Smooth muscle cell (in vitro differentiated cells): ENCODE measurements at regions not wholly inside any gene's neighbourhood (a gene's known extent, or its start where the extent isn't known, plus 50 kb on each side); places are given as distances from the start of the nearest gene placed in this dataset.

ENCODE experiments used
- DNase-seq: peaks from one replicate; lab custom pipeline; 2025; ENCODE audit not compliant: unreplicated experiment; lab: John Stamatoyannopoulos, UW
- H2AFZ ChIP-seq: fragments of 200-600 bp; sonication (generic); 2 replicates; pipeline ENCODE4 v1.6.0; 2016; ENCODE audit warnings: antibody characterized with exemption, low read depth, mild to moderate bottlenecking
- H3F3A ChIP-seq: fragments of 200-600 bp; sonication (generic); 2 replicates; pipeline ENCODE4 v1.6.0; 2017; ENCODE audit warnings: antibody characterized with exemption, low read depth
- H3K27ac ChIP-seq: fragments of 200-600 bp; sonication (generic); 2 replicates; pipeline ENCODE4 v1.5.1; 2016; ENCODE audit warnings: low read depth, mild to moderate bottlenecking
- H3K27me3 ChIP-seq: fragments of 200-600 bp; sonication (generic); 2 replicates; pipeline ENCODE4 v1.6.1; 2016; ENCODE audit warnings: low read depth, mild to moderate bottlenecking
- H3K36me3 ChIP-seq: fragments of 200-600 bp; sonication (generic); 2 replicates; pipeline ENCODE4 v1.5.1; 2016; ENCODE audit warnings: low read depth
- H3K4me1 ChIP-seq: fragments of 200-600 bp; sonication (generic); 2 replicates; pipeline ENCODE4 v1.5.1; 2016; ENCODE audit warnings: low read depth
- H3K4me2 ChIP-seq: fragments of 200-600 bp; sonication (generic); 2 replicates; pipeline ENCODE4 v1.6.0; 2016; ENCODE audit warnings: mild to moderate bottlenecking
- H3K4me3 ChIP-seq: fragments of 200-600 bp; sonication (generic); 2 replicates; pipeline ENCODE4 v1.5.1; 2016; ENCODE audit warnings: mild to moderate bottlenecking
- H3K79me2 ChIP-seq: fragments of 200-600 bp; sonication (generic); 2 replicates; pipeline ENCODE4 v1.6.0; 2016; ENCODE audit warnings: low read depth, mild to moderate bottlenecking
- H3K9ac ChIP-seq: fragments of 200-600 bp; sonication (generic); 2 replicates; pipeline ENCODE4 v1.6.0; 2016; ENCODE audit warnings: low read depth
- H3K9me3 ChIP-seq: fragments of 200-600 bp; sonication (generic); replicated peaks from 2 replicates; pipeline ENCODE4 v1.5.1; 2016; ENCODE audit warnings: low read depth
- H4K20me1 ChIP-seq: fragments of 200-600 bp; sonication (generic); 2 replicates; pipeline ENCODE4 v1.6.0; 2016; ENCODE audit warnings: low read depth
- CTCF ChIP-seq: fragments of 200-600 bp; sonication (generic); IDR thresholded peaks from 2 replicates; pipeline ENCODE4 v1.5.1; 2017; ENCODE audit warnings: borderline replicate concordance, mild to moderate bottlenecking, antibody characterized with exemption; ENCODE audit not compliant: insufficient read depth, poor library complexity, severe bottlenecking
- WGBS: methylation state at CpG from one replicate; pipeline ENCODE4 v1.1.7; 2016; ENCODE audit warnings: low lambda C conversion rate; 5-methylcytosine and 5-hydroxymethylcytosine counted together

DNA sequence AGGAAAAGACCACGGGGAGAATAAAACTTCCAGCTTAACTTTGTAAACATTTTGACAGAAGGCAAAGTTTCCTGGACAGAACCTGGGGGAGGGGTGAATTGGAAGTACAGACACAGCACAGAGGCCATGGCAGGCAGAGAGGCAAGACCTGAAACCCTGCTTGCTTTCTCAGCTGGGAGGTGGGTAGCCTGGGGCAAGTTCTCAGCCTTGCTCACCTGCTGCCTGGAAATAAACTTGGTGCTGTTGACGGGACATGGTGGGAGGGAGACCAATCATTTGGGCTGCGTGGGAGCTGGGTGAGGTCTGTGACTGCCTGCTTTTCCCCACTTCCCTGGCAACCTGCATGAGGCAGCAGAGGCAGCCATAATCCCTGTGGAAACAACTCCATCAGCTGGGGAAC is 221.3 kb downstream of the MOXD1 start:
- Histone ChIP-seq H3K79me2 (no peaks in the 10 kb centered on the region), H3K27ac (no peak overlapping the region), H3K4me2 (no peak overlapping the region), H3K36me3 (no peaks in the 10 kb centered on the region), H3K4me1 (no peaks in the 10 kb centered on the region), H4K20me1 (no peaks in the 10 kb centered on the region), H3K27me3 (no peaks in the 10 kb centered on the region), H2AFZ (no peak overlapping the region), H3F3A (no peaks in the 10 kb centered on the region), H3K4me3 (no peak overlapping the region), H3K9ac (no peak overlapping the region), H3K9me3 (peaks cover 4% of the 10 kb centered on the region)
- DNase-seq, result no peak
- no peak for TF ChIP-seq CTCF
- WGBS, result 66% methylated on average over 3 of the region's 3 CpGs

DNA sequence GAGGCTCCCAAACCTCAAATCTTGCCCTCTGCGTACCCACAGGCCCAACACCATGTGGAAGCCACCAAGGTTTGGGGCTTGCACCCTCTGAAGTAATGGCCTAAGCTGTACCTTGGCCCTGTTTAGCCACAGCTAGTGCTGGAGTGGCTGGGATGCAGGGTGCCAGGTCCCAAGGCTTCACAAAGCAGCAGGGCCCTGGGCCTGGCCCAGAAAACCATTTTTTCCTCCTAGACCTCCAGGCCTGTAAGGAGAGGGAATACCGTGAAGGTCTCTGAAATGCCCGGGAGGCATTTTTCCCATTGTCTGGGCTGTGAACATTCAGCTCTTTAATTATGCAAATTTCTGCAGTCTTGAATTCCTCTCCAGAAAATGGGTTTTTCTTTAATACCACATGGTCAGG is 223.7 kb upstream of the CCN2 start:
- H4K20me1 ChIP-seq, result no peaks in the 10 kb centered on the region
- no peaks in the 10 kb centered on the region for H3K36me3 ChIP-seq
- no peaks in the 10 kb centered on the region for H3F3A ChIP-seq
- WGBS, result 88% methylated on average over 3 of the region's 3 CpGs
- H3K79me2 ChIP-seq, result no peaks in the 10 kb centered on the region
- no peak for TF ChIP-seq CTCF
- peaks cover 4% of the 10 kb centered on the region for H3K9me3 ChIP-seq
- no peak overlapping the region for H3K4me3 ChIP-seq
- H3K4me2 ChIP-seq, result no peak overlapping the region
- H3K27me3 ChIP-seq, result no peaks in the 10 kb centered on the region
- no peaks in the 10 kb centered on the region for H3K4me1 ChIP-seq
- no peak for DNase-seq
- H3K9ac ChIP-seq, result no peak overlapping the region
- H2AFZ ChIP-seq, result no peak overlapping the region
- no peak overlapping the region for H3K27ac ChIP-seq

DNA sequence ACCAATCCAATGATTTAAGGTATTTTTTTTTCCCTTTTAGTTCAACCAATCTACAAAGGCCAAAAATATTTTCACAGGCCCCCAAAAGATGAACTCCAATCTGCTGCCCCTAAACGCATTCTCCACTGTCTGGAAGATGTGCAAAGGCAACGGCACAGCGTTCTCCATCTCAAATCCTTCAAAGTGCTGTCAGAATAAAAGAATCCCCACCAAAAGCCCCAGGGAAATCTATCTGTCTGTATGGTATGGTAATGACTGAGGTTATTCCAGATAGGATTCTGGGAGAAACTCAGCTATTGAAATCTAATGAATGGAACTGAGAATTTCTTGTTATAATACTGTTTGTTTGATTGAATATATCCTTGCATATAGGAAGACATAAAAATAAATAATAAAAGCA is 217.8 kb upstream of the CCN2 start:
- H2AFZ ChIP-seq, result no peak overlapping the region
- no peak for TF ChIP-seq CTCF
- no peak overlapping the region for H3K4me3 ChIP-seq
- H3K9ac ChIP-seq, result no peak overlapping the region
- no peak for DNase-seq
- no peaks in the 10 kb centered on the region for H3K9me3 ChIP-seq
- 90% methylated on average over 3 of the region's 3 CpGs for WGBS
- no peaks in the 10 kb centered on the region for H4K20me1 ChIP-seq
- no peak overlapping the region for H3K4me2 ChIP-seq
- no peaks in the 10 kb centered on the region for H3F3A ChIP-seq
- H3K36me3 ChIP-seq, result no peaks in the 10 kb centered on the region
- H3K27ac ChIP-seq, result no peak overlapping the region
- H3K4me1 ChIP-seq, result no peaks in the 10 kb centered on the region
- no peaks in the 10 kb centered on the region for H3K79me2 ChIP-seq
- no peaks in the 10 kb centered on the region for H3K27me3 ChIP-seq
